ENCODE measurements at regions not wholly inside any gene's neighbourhood (a gene's known extent, or its start where the extent isn't known, plus 50 kb on each side); places are given as distances from the start of the nearest gene placed in this dataset.

DNA sequence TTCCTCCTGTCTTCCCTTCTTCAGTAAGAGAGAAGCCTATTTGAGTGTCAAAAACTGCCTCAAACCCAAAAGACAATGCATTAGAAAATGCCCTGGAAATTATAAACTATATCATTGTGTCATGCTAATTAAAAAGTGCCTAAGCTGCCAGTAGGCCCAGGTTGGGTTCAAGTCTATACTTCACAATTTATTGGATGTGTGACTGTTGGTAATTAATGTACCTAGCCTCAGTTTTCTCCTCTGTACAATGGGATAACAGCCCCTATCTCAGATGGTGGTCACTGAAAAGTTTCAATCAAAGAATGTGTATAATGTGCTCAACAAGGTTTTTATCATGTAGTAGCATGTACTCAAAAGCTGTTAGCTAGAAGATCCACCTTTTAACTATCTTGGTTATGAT is 246.9 kb upstream of the DUSP10 start:
- Histone ChIP-seq H3K4me1 (ENCODE audit: control insufficient read depth in 5 of 5, insufficient read depth in 5 of 5, low read length in 5 of 5) (no peaks in the 10 kb centered on the region), H3K36me3 (ENCODE audit: control insufficient read depth in 4 of 4, insufficient read depth in 4 of 4, low read length in 4 of 4) (no peaks in the 10 kb centered on the region), H3K9me3 (ENCODE audit: control insufficient read depth in 4 of 4, insufficient read depth in 3 of 4, low read length in 3 of 4) (no peaks in the 10 kb centered on the region), H3K4me3 (no peak overlapping the region), H3K27ac (ENCODE audit: low read depth in 1 of 2, low read length in 1 of 2) (no peak overlapping the region), H3K27me3 (ENCODE audit: control insufficient read depth in 3 of 3, insufficient read depth in 3 of 3, low read length in 2 of 3) (no peaks in the 10 kb centered on the region), H3K9ac (ENCODE audit: insufficient read depth in 1 of 2, low read length in 2 of 2) (no peak overlapping the region)
- DNase-seq (no peak), ATAC-seq (ENCODE audit: insufficient read depth, low FRiP score) (no peak)
- TF ChIP-seq CTCF (IDR thresholded peaks at IDR 0.05; ENCODE audit: control extremely low read depth, extremely low read depth): no peak

DNA sequence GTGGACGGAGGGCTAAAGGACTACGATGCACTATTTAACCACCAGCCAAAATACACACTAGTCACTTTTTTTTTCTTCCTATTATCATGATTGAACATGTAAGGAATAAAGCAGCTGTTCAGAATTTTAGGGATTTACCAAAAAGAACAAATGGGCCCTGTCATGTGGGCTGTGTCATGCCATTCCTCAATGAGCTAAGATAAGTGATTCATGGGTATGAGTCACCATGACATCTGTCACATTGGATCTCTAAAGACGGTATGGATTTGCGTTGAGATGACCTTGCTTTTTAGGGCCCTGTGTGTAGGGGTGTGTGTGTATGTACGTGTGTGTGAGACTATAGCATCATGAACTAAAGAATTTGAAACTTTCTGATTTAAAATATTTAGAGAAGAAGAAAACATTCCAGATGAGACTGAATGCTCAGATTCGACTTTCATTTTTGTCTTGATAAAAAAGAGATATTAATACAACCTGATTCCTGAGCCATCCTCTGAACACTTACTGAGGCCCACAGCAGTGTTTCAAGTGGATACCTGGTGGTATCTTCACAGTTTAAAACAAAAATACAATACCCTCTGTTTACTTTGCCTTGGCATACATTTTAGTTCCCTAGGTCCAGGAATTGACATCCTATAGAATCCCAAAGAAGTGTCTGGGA is 246.1 kb upstream of the DUSP10 start:
- no peak for TF ChIP-seq CTCF (IDR thresholded peaks at IDR 0.05; ENCODE audit: control extremely low read depth, extremely low read depth)
- WGBS, 2 donors: 75 to 89% methylated on average over 6 of the region's 6 CpGs
- H3K9ac ChIP-seq (ENCODE audit: insufficient read depth in 1 of 2, low read length in 2 of 2): no peak overlapping the region
- DNase-seq (no peak), ATAC-seq (ENCODE audit: insufficient read depth, low FRiP score) (no peak)
- H3K9me3 ChIP-seq (ENCODE audit: control insufficient read depth in 4 of 4, insufficient read depth in 3 of 4, low read length in 3 of 4): no peaks in the 10 kb centered on the region
- H3K36me3 ChIP-seq (ENCODE audit: control insufficient read depth in 4 of 4, insufficient read depth in 4 of 4, low read length in 4 of 4): no peaks in the 10 kb centered on the region
- no peaks in the 10 kb centered on the region for H3K4me1 ChIP-seq (ENCODE audit: control insufficient read depth in 5 of 5, insufficient read depth in 5 of 5, low read length in 5 of 5)
- H3K27ac ChIP-seq (ENCODE audit: low read depth in 1 of 2, low read length in 1 of 2): peak overlapping the region in 1 of 2 donors; percentile 17
- no peaks in the 10 kb centered on the region for H3K27me3 ChIP-seq (ENCODE audit: control insufficient read depth in 3 of 3, insufficient read depth in 3 of 3, low read length in 2 of 3)
- no peak overlapping the region for H3K4me3 ChIP-seq

DNA sequence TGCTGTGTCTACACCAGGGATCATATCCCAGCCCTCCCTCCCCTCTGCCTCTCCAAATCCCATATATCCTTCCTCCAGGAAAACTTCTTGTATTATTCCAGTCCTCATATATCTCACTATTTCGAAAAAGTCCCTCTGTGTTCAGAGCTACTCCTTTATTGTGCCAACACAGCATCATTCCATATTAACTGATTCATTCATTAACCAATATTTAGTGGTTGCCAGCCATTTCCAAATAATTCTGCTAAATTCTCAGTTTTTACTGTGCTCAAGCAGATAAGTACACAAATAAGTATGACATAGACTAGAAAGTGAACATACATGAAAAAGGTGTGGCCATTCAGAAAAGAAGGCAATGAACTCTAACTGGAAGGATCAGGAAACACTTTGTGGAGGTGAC is 241.6 kb upstream of the DUSP10 start:
- Histone ChIP-seq H3K4me1 (ENCODE audit: control insufficient read depth in 5 of 5, insufficient read depth in 5 of 5, low read length in 5 of 5) (no peaks in the 10 kb centered on the region), H3K4me3 (no peak overlapping the region), H3K9ac (ENCODE audit: insufficient read depth in 1 of 2, low read length in 2 of 2) (no peak overlapping the region), H3K27ac (ENCODE audit: low read depth in 1 of 2, low read length in 1 of 2) (no peak overlapping the region), H3K27me3 (ENCODE audit: control insufficient read depth in 3 of 3, insufficient read depth in 3 of 3, low read length in 2 of 3) (no peaks in the 10 kb centered on the region), H3K9me3 (ENCODE audit: control insufficient read depth in 4 of 4, insufficient read depth in 3 of 4, low read length in 3 of 4) (no peaks in the 10 kb centered on the region), H3K36me3 (ENCODE audit: control insufficient read depth in 4 of 4, insufficient read depth in 4 of 4, low read length in 4 of 4) (no peaks in the 10 kb centered on the region)
- no peak for TF ChIP-seq CTCF (IDR thresholded peaks at IDR 0.05; ENCODE audit: control extremely low read depth, extremely low read depth)
- no peak for DNase-seq
- ATAC-seq (ENCODE audit: insufficient read depth, low FRiP score): no peak
- 89 to 92% methylated on average over 1 of the region's 1 CpG for WGBS, 2 donors

DNA sequence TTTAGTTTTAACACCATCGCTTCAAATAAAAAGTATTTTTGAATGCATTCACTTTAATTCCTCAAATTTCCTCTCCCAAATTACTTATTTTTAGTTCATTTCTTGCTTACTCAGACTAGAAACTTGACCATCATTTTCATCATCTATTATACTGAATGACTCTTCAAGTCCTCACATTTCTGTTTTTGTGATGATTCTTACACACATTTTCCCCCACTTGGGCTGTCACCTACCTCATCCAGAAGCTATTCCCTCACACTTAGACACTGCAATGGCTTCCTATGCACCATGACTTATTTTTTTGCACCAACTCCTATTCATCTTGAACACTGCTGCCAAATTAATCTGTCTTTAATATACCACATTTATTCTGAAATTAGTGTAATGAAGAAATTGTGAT is 239.6 kb upstream of the DUSP10 start:
- DNase-seq (no peak), ATAC-seq (ENCODE audit: insufficient read depth, low FRiP score) (no peak)
- Histone ChIP-seq H3K9me3 (ENCODE audit: control insufficient read depth in 4 of 4, insufficient read depth in 3 of 4, low read length in 3 of 4) (no peaks in the 10 kb centered on the region), H3K9ac (ENCODE audit: insufficient read depth in 1 of 2, low read length in 2 of 2) (no peak overlapping the region), H3K36me3 (ENCODE audit: control insufficient read depth in 4 of 4, insufficient read depth in 4 of 4, low read length in 4 of 4) (no peaks in the 10 kb centered on the region), H3K27me3 (ENCODE audit: control insufficient read depth in 3 of 3, insufficient read depth in 3 of 3, low read length in 2 of 3) (no peaks in the 10 kb centered on the region), H3K4me3 (no peak overlapping the region), H3K4me1 (ENCODE audit: control insufficient read depth in 5 of 5, insufficient read depth in 5 of 5, low read length in 5 of 5) (no peaks in the 10 kb centered on the region), H3K27ac (ENCODE audit: low read depth in 1 of 2, low read length in 1 of 2) (no peak overlapping the region)
- TF ChIP-seq CTCF (IDR thresholded peaks at IDR 0.05; ENCODE audit: control extremely low read depth, extremely low read depth): no peak
- 94 to 97% methylated on average over 1 of the region's 1 CpG for WGBS, 2 donors

Data from lung (tissue), 11 donors.